Activated CD8-positive, alpha-beta memory T cell treated with anti-CD3 and anti-CD28 coated beads, Interleukin-2, amount 50 U/mL, for 24 hours (primary cell): ENCODE measurements at regions not wholly inside any gene's neighbourhood (a gene's known extent, or its start where the extent isn't known, plus 50 kb on each side); places are given as distances from the start of the nearest gene placed in this dataset.

Source experiments
- DNase-seq: peaks from one replicate; pipeline ENCODE4 v3.0.0-alpha.2; 2020; ENCODE audit errors: extremely low read depth

DNA sequence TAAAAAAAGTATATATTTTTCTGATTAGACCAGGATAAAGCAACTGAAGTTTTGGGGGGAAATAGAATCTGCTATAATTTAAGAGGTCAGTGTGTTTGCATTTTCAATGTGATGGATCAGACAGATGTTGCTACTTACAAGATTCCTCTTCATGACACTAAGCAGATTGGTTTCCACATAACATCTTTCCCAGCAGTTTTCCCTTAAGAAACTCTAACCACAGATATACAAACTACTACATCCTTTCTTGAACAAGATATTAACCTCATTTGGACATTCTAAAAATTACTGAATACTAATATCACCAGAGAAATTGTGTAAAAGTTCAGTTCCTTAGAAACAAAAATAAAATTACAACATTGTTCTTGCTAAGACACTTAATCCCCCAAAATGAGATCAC is 106.7 kb upstream of the GUCY1A1 start:
- DNase-seq: no peak

DNA sequence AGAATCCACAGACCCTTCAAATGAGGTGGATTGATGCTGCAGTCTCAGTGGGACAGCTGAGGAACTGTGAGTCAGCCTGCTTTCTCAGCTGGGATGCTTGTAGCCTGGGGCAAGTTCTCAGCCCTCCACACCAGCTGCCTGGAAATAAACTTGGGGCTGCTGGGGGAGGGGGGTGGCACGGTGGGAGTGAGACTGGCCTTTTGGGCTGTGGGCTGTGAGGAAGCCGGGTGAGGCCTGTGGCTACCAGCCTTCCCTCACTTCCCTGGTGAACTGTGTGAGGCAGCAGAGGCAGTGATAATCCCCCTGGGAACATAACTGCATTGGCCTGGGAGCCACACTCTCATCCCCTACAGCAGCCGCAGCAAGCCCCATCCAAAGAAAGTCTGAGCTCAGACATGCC is 114.5 kb upstream of the GUCY1A1 start:
- DNase-seq: no peak

DNA sequence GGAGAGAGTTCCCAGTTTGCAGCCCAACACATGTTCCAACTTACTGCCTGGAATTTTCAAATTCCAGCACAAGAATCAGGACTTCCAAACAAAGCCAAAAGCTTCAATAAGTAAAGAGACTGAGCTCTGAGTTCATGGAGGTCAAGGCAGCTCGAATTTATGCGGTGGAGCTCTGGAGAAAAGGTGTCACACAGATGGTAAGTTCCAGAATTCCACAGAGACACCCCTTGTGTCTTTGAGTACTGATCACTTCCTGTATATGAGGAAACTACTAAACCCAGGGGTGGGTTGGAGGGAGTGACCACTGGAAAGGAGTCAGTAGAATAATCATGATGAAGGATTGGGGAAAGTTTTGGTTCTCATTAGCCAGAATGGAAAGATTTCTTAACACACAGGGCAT is 118.5 kb upstream of the GUCY1A1 start:
- DNase-seq: no peak

DNA sequence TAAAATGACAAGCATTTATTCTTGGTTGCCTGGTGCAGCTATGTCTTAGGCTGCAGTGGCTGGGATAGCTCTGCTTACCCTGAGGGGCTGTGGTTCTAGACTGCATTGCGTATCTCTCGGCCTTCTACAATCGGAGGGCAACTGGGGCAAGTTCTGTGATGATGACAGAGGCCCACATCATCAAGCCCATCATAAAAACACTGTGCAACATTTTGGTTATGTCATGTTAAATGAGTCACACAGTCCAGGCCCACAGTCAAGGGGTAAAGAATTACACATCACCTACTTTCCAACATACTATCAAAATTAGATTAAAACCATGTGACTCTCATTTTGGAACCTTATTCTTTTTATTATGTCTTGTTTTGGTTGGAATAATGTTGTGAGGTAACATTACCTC is 120.2 kb upstream of the GUCY1A1 start:
- DNase-seq: no peak

DNA sequence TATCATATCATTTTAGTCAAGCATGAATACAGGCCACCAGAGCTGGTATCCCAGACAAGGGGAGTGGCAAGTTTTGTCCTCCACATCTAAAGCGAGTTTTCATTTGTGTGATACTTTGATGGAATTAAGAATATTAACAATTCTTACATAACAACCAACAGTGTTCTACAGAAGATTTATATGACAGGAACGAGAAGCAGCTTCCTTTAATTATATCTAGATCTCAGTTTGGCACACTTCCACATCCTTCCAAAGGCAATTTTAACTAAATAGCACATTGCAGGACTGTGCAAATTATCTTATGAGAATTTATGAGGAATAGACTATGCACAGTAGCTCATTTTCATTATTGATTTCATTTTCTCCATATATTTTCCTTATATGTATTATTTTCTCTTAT is 121.2 kb upstream of the GUCY1A1 start:
- DNase-seq: no peak

DNA sequence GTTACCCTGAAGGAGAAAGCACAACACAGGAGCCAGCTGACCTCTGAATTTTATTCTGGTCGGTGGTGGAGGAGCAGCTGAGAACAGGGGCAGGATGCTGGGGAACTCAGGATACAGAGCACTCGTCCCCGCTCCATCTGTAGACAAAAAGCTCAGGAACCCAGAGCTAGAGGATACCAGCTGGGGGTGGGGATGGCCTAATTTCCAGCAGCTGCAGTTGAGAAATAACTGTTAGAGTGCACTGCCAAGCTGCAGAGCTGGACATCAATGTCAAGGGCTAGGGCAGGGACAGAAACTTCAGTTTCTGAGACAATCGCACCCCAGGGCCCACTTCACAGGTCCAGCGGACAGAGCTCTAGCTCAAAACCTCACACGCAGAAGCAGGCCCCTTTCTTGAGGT is 122.1 kb upstream of the GUCY1A1 start:
- DNase-seq: no peak

DNA sequence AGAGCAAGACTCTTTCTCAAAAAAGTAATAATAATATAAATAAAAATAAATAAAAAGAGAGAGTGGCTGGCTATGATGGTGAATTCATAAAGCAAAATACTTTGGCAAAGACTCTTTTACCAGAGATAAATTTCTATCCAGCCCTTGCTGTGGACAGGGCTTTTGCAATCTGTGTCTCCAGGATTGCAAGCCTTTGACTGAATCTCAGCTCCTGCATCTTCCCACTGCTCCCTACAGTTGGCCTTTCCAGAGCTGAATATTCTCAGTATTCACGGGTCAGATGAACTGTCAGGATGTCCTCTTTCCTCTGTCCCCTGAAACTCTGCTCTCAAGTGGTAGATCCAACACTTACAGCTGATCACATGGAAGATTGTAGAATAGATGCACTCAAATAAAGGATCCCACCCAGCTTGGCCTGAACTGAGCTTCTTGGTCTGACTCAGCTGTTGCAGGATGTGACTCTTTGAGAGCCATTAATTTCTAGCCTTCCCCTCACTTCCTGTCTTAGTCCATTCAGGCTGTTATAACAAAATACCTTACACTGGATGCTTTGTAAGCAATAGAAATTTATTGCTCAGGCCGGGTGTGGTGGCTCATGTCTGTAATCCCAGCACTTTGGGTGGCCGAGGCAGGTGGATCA is 123.4 kb upstream of the GUCY1A1 start:
- DNase-seq: no peak

DNA sequence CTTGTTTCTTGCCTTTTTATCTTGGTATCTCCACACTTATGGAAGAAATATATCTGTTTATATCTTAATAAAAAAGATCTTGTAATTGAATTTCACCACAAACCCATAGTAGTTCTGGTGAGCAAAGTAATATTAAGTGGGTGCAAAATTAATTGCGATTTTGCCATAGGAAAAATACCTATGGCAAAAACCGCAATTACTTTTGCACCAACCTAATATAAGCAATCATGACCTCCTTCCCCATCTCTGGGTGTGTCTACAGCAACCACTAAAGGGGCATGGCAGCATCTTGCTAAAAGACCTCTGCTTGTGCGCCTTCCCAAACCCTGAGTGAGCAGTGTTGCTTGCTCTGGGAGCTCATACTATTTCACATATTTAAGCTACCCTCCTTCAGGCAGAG is 124.2 kb upstream of the GUCY1A1 start:
- no peak for DNase-seq

DNA sequence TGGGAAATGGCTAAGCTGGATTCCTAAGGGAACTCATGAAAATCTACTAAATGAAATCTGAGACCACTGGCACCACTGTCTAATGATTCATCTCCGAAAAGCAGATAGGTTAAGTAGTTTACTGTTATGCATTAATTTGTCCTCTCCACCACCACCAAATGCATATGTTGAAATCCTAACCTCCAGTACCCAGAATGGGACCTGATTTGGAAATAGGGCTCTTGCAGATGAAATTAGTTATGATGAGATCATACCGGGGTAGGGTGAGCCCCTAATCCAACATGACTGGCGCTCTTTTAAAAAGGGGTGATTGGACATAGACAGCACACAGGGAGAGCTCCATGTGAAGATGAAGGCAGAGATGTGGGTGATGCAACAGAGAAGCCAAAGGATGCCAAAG is 124.9 kb upstream of the GUCY1A1 start:
- no peak for DNase-seq

DNA sequence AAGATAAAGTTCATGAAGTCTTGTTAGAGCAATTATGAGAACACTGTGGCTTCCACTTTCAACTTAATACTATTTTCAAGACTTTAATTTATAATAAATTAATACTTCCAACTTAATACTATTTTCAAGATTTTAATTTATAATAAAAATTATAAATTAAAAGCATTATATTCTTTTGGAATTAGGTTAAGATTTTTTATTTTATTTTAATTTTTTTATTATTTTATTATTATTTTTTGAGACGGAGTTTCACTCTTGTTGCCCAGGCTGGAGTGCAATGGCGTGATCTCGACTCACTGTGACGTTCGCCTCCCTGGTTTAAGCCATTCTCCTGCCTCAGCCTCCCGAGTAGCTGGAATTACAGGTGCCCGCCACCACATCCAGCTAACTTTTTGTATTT is 126.0 kb upstream of the GUCY1A1 start:
- no peak for DNase-seq

DNA sequence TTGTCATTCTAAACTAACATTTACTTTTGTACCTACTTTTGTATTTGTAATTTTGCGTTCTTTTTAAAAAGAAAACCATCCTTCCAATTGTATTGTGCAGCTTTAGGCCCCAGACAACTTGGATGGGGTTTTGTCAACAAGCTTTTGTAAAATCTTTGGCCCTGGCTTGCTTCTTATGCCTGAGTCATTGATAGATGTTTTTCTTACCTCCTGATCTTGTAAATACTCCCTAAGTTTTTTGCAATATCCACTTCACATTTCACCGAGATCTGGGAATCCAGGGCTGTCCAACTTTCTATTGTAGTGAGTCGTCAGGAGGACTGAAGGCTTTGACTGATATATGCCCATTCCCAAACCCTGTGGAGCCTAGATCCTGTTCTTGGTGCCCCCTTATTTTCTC is 126.9 kb upstream of the GUCY1A1 start:
- DNase-seq: no peak

DNA sequence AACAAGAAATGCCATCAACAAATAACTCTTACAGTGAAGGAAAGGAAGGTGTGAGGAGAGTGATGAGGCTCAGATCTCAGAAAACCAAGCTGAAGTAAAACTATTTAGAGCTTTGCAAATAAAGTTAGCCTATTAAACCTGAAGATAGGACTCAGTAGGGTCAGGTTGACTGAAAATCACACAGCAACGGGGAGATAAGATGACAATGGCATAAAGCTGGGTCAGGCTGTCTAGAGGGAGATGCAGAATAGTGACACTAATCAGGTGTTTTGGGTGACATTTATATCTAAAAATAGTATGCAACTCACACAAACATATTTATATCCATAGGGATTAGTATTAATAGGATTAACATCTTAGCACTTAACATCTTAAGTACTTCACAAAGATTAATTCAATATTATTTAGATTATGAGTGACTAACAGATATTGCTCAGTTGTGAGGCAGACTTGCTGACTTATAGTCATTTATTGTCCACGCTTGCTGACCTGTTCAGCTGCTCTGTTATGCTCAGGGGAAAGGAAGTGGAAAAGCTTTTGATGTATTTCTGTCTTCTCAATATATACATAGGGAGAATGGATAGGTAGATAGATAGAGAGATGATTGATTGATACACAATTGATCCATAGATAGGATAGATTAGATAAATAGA is 130.7 kb upstream of the GUCY1A1 start:
- DNase-seq: no peak

DNA sequence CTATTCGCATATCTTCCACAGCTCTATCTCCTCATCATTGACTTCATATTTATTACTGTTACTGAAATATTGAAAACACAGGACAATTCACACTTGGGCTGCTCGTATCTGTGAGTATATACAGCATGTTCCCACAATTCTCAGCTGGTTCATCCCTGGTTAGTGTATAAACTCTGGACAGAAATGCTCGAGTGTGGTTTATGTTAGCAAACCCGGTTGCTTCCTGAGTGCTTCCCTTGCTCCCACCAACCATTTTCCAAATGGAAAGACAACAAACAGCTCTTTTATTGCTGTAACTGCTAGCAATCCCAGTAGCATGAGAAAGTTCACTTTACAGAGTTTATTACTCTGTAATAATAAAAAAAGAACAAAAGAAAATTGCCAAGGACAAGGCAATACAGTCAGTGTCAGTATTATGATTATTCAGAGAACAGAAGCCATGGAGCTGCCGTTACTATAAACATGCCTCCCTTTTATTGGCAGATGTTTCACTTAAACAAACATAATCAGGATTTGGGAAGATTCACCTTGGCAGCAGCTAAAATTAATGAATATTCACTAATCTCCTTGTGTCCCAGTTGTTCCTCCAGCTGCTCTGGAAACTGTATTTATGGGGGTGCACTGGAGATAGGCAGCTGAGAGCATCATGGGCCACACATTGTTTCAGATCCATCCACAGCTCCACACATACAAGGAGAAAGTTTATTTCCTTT is 134.1 kb upstream of the GUCY1A1 start:
- DNase-seq: no peak

DNA sequence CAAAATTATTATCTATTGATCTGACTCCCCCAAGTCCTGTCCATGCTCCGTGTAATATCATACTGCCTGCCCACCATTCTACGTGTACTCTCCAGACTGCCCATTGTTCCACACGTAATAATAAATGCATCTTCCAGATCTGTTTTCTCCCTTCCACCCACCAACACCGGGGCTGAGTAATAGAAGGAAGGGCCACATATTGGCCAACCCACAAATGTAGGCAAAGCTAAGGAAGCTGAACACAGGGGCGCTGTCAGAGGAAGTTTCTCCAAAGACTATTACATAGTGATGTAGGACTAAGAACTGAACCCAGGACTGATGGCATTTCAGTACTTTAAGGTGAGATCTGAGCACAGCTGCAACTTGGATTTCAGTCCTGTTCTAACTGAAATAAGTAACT is 135.8 kb upstream of the GUCY1A1 start:
- no peak for DNase-seq

DNA sequence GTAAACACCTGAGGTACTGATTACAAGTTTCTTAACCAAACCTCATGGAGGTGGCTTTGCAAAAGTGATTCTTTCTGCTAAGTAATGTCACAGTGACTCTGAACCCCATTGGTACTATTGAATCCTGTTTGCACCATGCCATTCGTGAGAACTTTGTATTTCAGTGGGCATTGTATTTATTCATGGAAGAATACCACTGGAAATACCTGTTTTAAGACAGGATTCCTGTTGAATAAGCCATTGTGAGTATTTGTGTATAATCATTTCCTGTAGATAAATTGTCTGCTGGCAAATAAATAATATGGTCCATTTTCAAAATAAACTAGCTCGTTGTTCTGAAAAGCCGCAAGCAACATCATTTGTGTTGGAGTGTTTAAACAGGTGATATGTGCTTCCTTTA is 136.4 kb upstream of the GUCY1A1 start:
- DNase-seq: no peak

DNA sequence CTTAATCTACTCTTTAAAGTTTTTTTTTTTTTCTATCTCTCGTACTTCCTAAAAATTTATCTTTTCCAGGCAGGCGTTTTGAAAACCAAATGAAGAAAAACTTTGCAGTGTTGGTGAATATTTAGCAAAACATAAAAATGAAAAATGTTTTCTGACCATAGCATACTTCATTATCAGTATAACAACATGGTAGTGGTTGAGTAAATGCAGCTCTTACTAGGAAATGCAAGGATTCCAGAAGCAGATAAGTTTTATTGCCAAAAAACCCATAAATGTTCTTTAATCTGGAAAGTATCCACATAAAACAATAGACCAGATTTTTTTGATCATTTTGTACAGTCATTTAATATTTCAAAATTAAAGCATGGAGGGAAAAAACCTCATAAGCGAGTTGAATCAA is 136.9 kb upstream of the GUCY1A1 start:
- DNase-seq: no peak

DNA sequence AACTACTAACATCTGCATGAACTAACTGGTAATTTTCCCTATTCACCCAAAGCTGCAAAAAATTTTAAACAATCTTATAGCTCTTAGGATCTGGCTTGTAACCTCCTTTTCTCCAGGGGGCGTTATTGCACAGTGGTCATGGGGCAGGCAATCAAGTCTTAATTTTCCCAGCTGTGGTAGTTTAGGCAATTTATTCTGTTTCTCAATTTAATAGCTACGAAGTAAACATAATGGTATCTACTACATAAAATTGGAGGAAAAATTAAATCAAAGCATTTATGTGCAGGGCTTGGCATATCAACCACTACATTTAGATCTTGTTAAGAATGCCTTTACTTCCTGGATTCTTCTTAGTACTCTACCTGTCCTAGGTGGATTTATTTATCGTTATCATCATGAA is 137.4 kb upstream of the GUCY1A1 start:
- DNase-seq: no peak

DNA sequence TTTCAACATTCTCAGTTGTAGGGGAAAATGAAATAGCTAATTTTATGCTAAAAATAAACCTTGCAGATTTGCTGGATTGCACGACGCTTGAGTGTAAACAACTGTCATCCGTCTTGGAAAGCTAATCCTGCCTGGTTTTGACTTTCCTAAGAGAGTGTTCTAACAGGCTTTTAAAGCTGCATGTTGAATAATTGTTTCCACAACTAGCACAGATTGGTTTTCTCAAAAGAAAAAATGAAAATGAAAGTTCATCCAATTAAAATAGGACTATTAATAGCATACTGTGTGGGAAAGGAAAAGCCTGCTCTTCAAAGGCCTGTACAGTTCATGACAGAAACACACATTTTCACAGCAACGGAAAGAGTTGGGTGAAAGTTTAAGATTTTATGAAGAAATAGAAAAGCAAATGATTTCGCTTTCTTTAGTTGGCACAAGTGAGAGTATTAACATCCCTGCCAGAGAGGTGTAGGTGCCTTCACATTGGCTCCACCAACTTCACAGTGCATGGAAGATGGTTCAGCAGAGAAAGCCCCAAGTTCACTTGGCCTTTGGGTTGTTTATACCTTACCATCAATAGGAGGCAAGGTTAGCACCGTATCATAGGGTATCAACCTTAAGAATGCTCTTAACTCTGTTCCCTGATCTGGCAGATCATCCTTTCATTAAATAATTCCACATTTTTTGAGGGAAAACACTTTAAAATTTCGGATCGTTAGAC is 140.0 kb upstream of the GUCY1A1 start:
- DNase-seq: no peak

DNA sequence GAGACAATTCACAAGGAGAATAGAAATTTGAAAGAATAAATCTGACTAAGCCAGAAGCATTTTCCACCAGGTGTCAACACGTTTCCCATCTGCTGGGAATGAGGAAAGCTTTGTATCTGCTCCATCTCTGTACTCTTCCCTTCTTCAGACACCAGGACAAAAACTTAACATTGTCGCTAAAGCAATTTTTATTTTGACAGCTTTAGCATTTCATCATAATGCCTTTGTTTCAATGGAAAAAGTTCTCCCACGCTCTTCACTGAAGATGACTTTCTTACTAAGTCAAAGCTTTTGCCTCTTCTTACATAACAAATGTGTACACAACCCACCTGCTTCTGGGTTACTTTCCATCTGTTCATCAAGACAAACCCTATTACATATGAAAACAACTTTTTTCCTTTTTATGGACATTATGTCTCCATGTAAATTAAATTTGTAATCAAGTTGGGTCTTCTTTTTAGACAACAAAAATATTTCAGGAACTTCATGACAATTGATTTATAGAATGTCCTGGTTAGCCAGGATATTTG is 141.7 kb upstream of the GUCY1A1 start:
- DNase-seq: no peak

DNA sequence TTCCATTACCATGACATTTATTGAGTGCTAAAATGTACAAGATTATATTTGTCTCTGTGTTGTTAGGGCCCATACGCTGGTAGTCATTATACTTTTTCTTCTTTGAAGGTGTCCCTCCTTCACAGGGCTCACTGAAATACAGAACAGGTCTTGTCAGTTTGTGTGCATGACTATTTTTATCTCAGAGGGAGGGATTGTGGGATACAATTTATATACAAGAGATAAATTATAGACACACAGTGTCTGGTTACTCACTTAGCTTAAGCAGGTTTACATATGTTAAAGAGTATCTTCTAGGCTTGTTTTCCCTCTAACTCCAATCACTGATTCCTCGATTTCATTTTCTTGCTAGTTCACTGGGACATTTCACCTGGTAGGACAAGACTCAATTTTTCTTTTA is 143.3 kb upstream of the GUCY1A1 start:
- no peak for DNase-seq

DNA sequence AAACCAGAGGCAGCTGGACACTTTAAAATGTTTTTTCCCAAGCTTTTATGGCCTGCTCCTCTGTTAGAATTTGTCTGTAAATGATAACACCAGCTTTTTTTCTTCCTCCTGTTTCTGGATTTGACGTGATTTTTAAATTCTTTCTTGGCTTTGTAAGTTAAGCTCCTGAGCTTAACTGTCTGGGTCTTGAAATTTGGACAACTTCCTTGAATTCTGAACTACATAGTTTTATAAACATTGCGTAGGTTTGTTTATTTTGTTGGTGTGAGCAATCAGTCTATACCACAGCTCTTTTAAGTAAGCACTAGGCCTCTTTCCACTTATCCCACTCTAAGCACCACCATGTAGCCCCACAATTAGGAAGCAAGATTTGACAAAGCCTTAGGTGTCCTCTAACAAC is 144.4 kb upstream of the GUCY1A1 start:
- no peak for DNase-seq

DNA sequence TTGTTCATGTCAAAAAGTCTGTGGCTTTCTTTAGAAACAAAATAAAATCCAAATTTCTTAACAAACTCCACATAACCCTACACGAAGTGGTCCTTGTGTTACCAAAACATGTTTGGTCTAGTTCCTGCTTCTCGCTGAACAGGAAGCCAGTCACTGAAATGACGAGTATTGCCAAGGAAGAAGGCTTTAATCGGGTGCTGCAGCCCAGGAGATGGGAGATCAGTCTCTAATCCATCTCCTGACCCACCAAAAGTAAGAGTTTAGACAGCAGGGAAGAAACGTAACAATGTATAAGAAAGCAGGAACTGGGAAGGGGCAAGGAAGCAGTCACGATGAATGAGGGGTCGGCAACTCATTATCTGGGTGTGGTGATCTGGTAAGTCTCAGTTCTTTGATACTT is 144.6 kb upstream of the MAP9 start:
- no peak for DNase-seq
